ENCODE measurements at regions not wholly inside any gene's neighbourhood (a gene's known extent, or its start where the extent isn't known, plus 50 kb on each side); places are given as distances from the start of the nearest gene placed in this dataset.

DNA sequence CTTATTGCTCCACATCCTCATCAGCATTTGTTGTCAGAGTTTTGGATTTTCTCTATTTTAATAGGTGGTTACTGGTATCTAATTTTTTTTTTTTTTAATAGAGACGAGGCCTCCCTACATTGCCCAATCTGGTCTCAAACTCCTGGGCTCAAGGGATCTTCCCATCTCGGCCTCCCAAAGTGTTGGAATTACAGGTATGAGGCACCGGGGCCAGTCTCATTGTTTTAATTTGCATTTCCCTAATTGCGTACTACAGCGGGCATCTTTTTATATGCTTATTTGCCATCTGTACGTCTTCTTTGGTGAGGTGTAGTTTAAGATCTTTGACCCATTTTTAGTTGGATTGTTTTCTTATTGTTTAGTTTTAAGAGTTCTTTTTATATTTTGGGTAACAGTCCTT lies 210.4 kb upstream of the SULF2 start:
- TF ChIP-seq CTCF (IDR thresholded peaks at IDR 0.05; ENCODE audit: unreplicated experiment), result no peak
- POLR2A ChIA-PET, result interaction anchor here (0.6 to 1.1 kb wide), 2 partner anchors 70 to 210 kb away, joined by 3 read pairs; no protein-coding TSS in a partner anchor

DNA sequence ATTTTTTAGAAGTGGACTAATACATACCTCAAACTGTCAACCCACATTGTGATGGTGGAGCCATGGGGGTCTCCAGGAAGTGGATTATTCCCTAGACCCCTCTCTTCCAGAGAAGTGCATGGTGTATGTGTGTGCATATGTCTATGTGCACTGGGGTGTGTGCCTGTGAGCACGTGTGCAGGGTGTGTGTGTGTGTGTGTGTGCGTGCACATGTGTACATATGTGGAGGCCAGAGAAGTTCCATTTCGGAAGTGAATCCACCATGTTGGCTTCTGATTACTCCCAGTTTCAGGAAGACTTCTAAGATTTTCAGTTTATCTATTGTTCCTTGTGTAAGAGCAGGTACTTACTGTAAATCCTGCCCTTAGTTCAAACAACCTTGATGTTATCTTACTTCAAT lies 208.5 kb upstream of the SULF2 start:
- intact Hi-C loops (cut with micrococcal nuclease), result no loop called here
- POLR2A ChIA-PET, result interaction anchor here (0.7 to 1.1 kb wide), 2 partner anchors 15 to 49 kb away, joined by 3 read pairs; no protein-coding TSS in a partner anchor
- TF ChIP-seq CTCF (IDR thresholded peaks at IDR 0.05; ENCODE audit: unreplicated experiment), result no peak
- no TSS peak for BruUV-seq (replicated peaks)
- no peak for DNase-seq (ENCODE audit: unreplicated experiment)
- Mint-ChIP-seq H3K9me3 (ENCODE audit: unreplicated experiment) (peaks cover 7% of the 10 kb centered on the region), H3K36me3 (ENCODE audit: insufficient read depth, unreplicated experiment) (no peaks in the 10 kb centered on the region), H3K27me3 (ENCODE audit: insufficient read depth, unreplicated experiment) (no peaks in the 10 kb centered on the region), H3K27ac (ENCODE audit: low read depth, unreplicated experiment) (no peak overlapping the region), H3K4me3 (ENCODE audit: unreplicated experiment) (no peak overlapping the region), H3K4me1 (ENCODE audit: insufficient read depth, unreplicated experiment) (no peaks in the 10 kb centered on the region)
- CTCF ChIA-PET, result interaction anchor here (0.5 to 0.7 kb wide), 2 partner anchors 44 to 746 kb away, joined by 3 to 4 read pairs; no protein-coding TSS in a partner anchor

More for the DNA sequence above, 210.4 kb upstream of the SULF2 start:
- no peaks in the 10 kb centered on the region for H3K36me3 Mint-ChIP-seq (ENCODE audit: insufficient read depth, unreplicated experiment)
- H3K9me3 Mint-ChIP-seq (ENCODE audit: unreplicated experiment), result peaks cover 7% of the 10 kb centered on the region
- H3K4me1 Mint-ChIP-seq (ENCODE audit: insufficient read depth, unreplicated experiment), result no peaks in the 10 kb centered on the region
- DNase-seq (ENCODE audit: unreplicated experiment), result no peak
- intact Hi-C loops (cut with micrococcal nuclease), result no loop called here
- no peak overlapping the region for H3K27ac Mint-ChIP-seq (ENCODE audit: low read depth, unreplicated experiment)
- no TSS peak for BruUV-seq (replicated peaks)
- CTCF ChIA-PET, result interaction anchor here (0.6 to 0.8 kb wide), 3 partner anchors 23 to 248 kb away, joined by 3 to 4 read pairs (median 3); no protein-coding TSS in a partner anchor
- no peaks in the 10 kb centered on the region for H3K27me3 Mint-ChIP-seq (ENCODE audit: insufficient read depth, unreplicated experiment)
- no peak overlapping the region for H3K4me3 Mint-ChIP-seq (ENCODE audit: unreplicated experiment)

DNA sequence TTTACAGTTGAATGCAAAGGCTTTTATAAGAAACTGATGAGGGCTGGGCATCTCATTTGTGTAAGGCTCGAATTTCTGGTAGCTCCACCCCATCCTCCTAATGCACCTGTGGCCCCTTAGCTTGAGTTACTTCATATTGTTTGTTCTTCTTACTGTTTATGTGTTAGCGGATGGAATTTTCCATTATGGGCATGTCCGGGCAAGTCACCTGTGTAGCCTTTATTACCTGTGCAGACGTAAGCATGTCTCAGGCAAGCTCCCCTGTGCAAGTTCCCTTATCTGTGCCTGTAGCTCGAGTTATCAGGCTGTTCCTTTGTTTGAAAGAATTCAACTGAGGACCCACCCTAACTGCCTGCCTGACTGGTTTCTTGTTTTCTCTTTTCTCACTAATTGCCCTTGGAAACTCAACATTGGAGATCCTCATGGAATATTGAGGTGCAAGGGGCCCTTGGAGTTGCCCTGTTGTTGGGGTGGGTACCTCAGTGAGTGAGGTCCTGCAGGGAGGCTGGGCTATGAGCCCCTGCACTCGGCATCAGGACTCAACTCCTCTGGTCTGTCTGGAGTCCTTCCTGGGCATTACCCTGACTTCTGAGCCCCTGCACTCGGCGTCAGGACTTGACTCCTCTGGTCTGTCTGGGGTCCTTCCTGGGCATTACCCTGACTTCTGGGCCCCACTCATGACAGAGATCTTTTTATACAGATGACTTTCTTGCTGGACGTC lies 207.9 kb upstream of the SULF2 start:
- H3K27ac Mint-ChIP-seq (ENCODE audit: low read depth, unreplicated experiment), result no peak overlapping the region
- no TSS peak for BruUV-seq (replicated peaks)
- H3K36me3 Mint-ChIP-seq (ENCODE audit: insufficient read depth, unreplicated experiment), result no peaks in the 10 kb centered on the region
- H3K9me3 Mint-ChIP-seq (ENCODE audit: unreplicated experiment), result peaks cover 7% of the 10 kb centered on the region
- H3K4me1 Mint-ChIP-seq (ENCODE audit: insufficient read depth, unreplicated experiment), result no peaks in the 10 kb centered on the region
- no peak for TF ChIP-seq CTCF (IDR thresholded peaks at IDR 0.05; ENCODE audit: unreplicated experiment)
- intact Hi-C loops (cut with micrococcal nuclease), result no loop called here
- no peaks in the 10 kb centered on the region for H3K27me3 Mint-ChIP-seq (ENCODE audit: insufficient read depth, unreplicated experiment)
- H3K4me3 Mint-ChIP-seq (ENCODE audit: unreplicated experiment), result no peak overlapping the region
- no peak for DNase-seq (ENCODE audit: unreplicated experiment)
- ChIA-PET POLR2A (interaction anchor here (0.7 to 2.5 kb wide), 6 partner anchors 10 to 71 kb away, joined by 3 to 8 read pairs (median 3); no protein-coding TSS in a partner anchor), CTCF (interaction anchor here (0.5 to 1.5 kb wide), 3 partner anchors 329 to 1840 kb away, joined by 3 to 4 read pairs (median 4); no protein-coding TSS in a partner anchor)

DNA sequence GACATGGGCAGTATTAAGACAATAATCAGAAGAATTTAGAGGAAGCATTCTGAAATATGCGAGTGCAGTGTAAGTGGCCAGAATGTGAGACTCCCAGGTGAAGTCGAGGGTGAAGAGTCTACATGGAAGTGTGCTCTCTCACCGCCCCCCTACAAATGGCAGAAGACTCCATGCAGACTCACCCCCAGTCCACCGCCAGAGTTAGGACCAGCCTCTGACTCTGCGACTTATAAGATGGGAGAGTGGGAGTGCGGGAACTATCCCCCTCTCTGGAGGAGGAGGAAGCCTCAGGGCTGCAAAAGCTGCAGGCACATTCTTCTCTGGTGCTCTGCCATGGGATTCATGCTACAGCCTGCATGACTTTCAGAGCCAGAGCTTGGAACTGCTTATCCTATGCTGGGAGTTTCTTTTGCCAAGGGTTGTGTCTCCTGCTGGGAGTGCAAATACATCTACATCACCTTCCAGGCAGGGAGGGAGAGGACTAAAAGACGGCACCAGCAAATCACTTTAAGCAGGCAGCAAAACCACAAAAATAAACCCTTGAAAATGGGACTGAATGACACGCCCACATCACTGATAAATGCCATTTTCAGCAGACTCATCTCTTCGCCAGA lies 206.7 kb upstream of the SULF2 start:
- no TSS peak for BruUV-seq (replicated peaks)
- POLR2A ChIA-PET, result interaction anchor here (0.8 to 2.5 kb wide), 4 partner anchors 11 to 70 kb away, joined by 3 to 8 read pairs (median 4); no protein-coding TSS in a partner anchor

More for the DNA sequence above, 206.7 kb upstream of the SULF2 start:
- intact Hi-C loops (cut with micrococcal nuclease), result no loop called here
- H3K9me3 Mint-ChIP-seq (ENCODE audit: unreplicated experiment), result peaks cover 7% of the 10 kb centered on the region
- H3K4me1 Mint-ChIP-seq (ENCODE audit: insufficient read depth, unreplicated experiment), result no peaks in the 10 kb centered on the region
- no peak for TF ChIP-seq CTCF (IDR thresholded peaks at IDR 0.05; ENCODE audit: unreplicated experiment)
- H3K27me3 Mint-ChIP-seq (ENCODE audit: insufficient read depth, unreplicated experiment), result no peaks in the 10 kb centered on the region
- no peak overlapping the region for H3K4me3 Mint-ChIP-seq (ENCODE audit: unreplicated experiment)
- CTCF ChIA-PET, result interaction anchor here (0.6 to 1.5 kb wide), 3 partner anchors 205 to 1278 kb away, joined by 3 to 4 read pairs (median 3); no protein-coding TSS in a partner anchor
- H3K27ac Mint-ChIP-seq (ENCODE audit: low read depth, unreplicated experiment), result no peak overlapping the region
- no peak for DNase-seq (ENCODE audit: unreplicated experiment)
- H3K36me3 Mint-ChIP-seq (ENCODE audit: insufficient read depth, unreplicated experiment), result no peaks in the 10 kb centered on the region

Measured in MCF 10A (cell line).